ENCODE measurements at regions not wholly inside any gene's neighbourhood (a gene's known extent, or its start where the extent isn't known, plus 50 kb on each side); places are given as distances from the start of the nearest gene placed in this dataset.

- Histone ChIP-seq H3K36me3 (ENCODE audit: insufficient read depth, low read length) (no peaks in the 10 kb centered on the region), H2AFZ (ENCODE audit: low read depth, low read length) (no peak overlapping the region), H3K4me1 (ENCODE audit: insufficient read depth, low read length) (no peaks in the 10 kb centered on the region), H3K27ac (ENCODE audit: low read depth, low read length) (no peak overlapping the region), H3K9ac (ENCODE audit: low read length) (no peak overlapping the region), H3K4me3 (ENCODE audit: insufficient read depth, low read depth, low read length) (no peak overlapping the region), H4K20me1 (ENCODE audit: insufficient read depth, low read length) (no peaks in the 10 kb centered on the region), H3K9me3 (ENCODE audit: insufficient read depth, low read depth, low read length) (no peaks in the 10 kb centered on the region), H3K79me2 (ENCODE audit: insufficient read depth, low read length) (no peaks in the 10 kb centered on the region), H3K27me3 (ENCODE audit: insufficient read depth, low read length) (no peaks in the 10 kb centered on the region), H3K4me2 (ENCODE audit: low read length) (no peak overlapping the region)
- Mint-ChIP-seq H3K36me3 (ENCODE audit: low read depth, unreplicated experiment) (no peaks in the 10 kb centered on the region), H3K27ac (ENCODE audit: unreplicated experiment) (no peak overlapping the region), H3K4me3 (ENCODE audit: unreplicated experiment) (no peak overlapping the region), H3K9me3 (ENCODE audit: unreplicated experiment) (no peaks in the 10 kb centered on the region), H3K27me3 (ENCODE audit: low read depth, unreplicated experiment) (no peaks in the 10 kb centered on the region), H3K4me1 (ENCODE audit: low read depth, unreplicated experiment) (no peaks in the 10 kb centered on the region)
- no peak for TF ChIP-seq EZH2 (IDR thresholded peaks at IDR 0.05; ENCODE audit: insufficient read depth, low read length)
- TF ChIP-seq, protein P1, sequence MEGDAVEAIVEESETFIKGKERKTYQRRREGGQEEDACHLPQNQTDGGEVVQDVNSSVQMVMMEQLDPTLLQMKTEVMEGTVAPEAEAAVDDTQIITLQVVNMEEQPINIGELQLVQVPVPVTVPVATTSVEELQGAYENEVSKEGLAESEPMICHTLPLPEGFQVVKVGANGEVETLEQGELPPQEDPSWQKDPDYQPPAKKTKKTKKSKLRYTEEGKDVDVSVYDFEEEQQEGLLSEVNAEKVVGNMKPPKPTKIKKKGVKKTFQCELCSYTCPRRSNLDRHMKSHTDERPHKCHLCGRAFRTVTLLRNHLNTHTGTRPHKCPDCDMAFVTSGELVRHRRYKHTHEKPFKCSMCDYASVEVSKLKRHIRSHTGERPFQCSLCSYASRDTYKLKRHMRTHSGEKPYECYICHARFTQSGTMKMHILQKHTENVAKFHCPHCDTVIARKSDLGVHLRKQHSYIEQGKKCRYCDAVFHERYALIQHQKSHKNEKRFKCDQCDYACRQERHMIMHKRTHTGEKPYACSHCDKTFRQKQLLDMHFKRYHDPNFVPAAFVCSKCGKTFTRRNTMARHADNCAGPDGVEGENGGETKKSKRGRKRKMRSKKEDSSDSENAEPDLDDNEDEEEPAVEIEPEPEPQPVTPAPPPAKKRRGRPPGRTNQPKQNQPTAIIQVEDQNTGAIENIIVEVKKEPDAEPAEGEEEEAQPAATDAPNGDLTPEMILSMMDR (IDR thresholded peaks at IDR 0.05; ENCODE audit: insufficient read depth, low read depth, low read length), result no peak
- DNase-seq (ENCODE audit: low read depth) (no peak), FAIRE-seq (no peak)
Observed at GRCh38 chr6:93571346-93571745, 152.0 kb upstream of the EPHA7 start.

- no peak overlapping the region for H3K9ac ChIP-seq (ENCODE audit: low read length)
- no peak for TF ChIP-seq EZH2 (IDR thresholded peaks at IDR 0.05; ENCODE audit: insufficient read depth, low read length)
- TF ChIP-seq, protein P1 (IDR thresholded peaks at IDR 0.05; ENCODE audit: insufficient read depth, low read depth, low read length), result no peak
- H3K27me3 ChIP-seq (ENCODE audit: insufficient read depth, low read length), result no peaks in the 10 kb centered on the region
- Mint-ChIP-seq H3K27me3 (ENCODE audit: low read depth, unreplicated experiment) (no peaks in the 10 kb centered on the region), H3K27ac (ENCODE audit: unreplicated experiment) (no peak overlapping the region), H3K4me1 (ENCODE audit: low read depth, unreplicated experiment) (no peaks in the 10 kb centered on the region), H3K4me3 (ENCODE audit: unreplicated experiment) (no peak overlapping the region), H3K36me3 (ENCODE audit: low read depth, unreplicated experiment) (no peaks in the 10 kb centered on the region), H3K9me3 (ENCODE audit: unreplicated experiment) (peaks cover 1% of the 10 kb centered on the region)
- no peak overlapping the region for H2AFZ ChIP-seq (ENCODE audit: low read depth, low read length)
- H3K4me3 ChIP-seq (ENCODE audit: insufficient read depth, low read depth, low read length), result no peak overlapping the region
- H3K9me3 ChIP-seq (ENCODE audit: insufficient read depth, low read depth, low read length), result no peaks in the 10 kb centered on the region
- FAIRE-seq, result no peak
- H3K4me1 ChIP-seq (ENCODE audit: insufficient read depth, low read length), result no peaks in the 10 kb centered on the region
- no peak for DNase-seq (ENCODE audit: low read depth)
- H4K20me1 ChIP-seq (ENCODE audit: insufficient read depth, low read length), result no peaks in the 10 kb centered on the region
- H3K27ac ChIP-seq (ENCODE audit: low read depth, low read length), result no peak overlapping the region
- no peaks in the 10 kb centered on the region for H3K79me2 ChIP-seq (ENCODE audit: insufficient read depth, low read length)
- H3K36me3 ChIP-seq (ENCODE audit: insufficient read depth, low read length), result no peaks in the 10 kb centered on the region
- no peak overlapping the region for H3K4me2 ChIP-seq (ENCODE audit: low read length)
Observed at GRCh38 chr6:93568169-93568568, 148.8 kb upstream of the EPHA7 start.

GRCh38 chr6:93567164-93567563, 147.8 kb upstream of the EPHA7 start:
- H3K79me2 ChIP-seq (ENCODE audit: insufficient read depth, low read length), result no peaks in the 10 kb centered on the region
- H2AFZ ChIP-seq (ENCODE audit: low read depth, low read length), result no peak overlapping the region
- no peaks in the 10 kb centered on the region for H3K36me3 ChIP-seq (ENCODE audit: insufficient read depth, low read length)
- no peak overlapping the region for H3K27ac ChIP-seq (ENCODE audit: low read depth, low read length)
- TF ChIP-seq EZH2 (IDR thresholded peaks at IDR 0.05; ENCODE audit: insufficient read depth, low read length), result no peak
- TF ChIP-seq, protein P1 (IDR thresholded peaks at IDR 0.05; ENCODE audit: insufficient read depth, low read depth, low read length), result no peak
- DNase-seq (ENCODE audit: low read depth) (no peak), FAIRE-seq (no peak)
- no peak overlapping the region for H3K4me3 ChIP-seq (ENCODE audit: insufficient read depth, low read depth, low read length)
- H3K4me2 ChIP-seq (ENCODE audit: low read length), result no peak overlapping the region
- Mint-ChIP-seq H3K4me3 (ENCODE audit: unreplicated experiment) (no peak overlapping the region), H3K27ac (ENCODE audit: unreplicated experiment) (no peak overlapping the region), H3K4me1 (ENCODE audit: low read depth, unreplicated experiment) (peaks cover 2% of the 10 kb centered on the region), H3K36me3 (ENCODE audit: low read depth, unreplicated experiment) (no peaks in the 10 kb centered on the region), H3K27me3 (ENCODE audit: low read depth, unreplicated experiment) (no peaks in the 10 kb centered on the region), H3K9me3 (ENCODE audit: unreplicated experiment) (peaks cover 1% of the 10 kb centered on the region)
- no peaks in the 10 kb centered on the region for H4K20me1 ChIP-seq (ENCODE audit: insufficient read depth, low read length)
- no peaks in the 10 kb centered on the region for H3K4me1 ChIP-seq (ENCODE audit: insufficient read depth, low read length)
- H3K9me3 ChIP-seq (ENCODE audit: insufficient read depth, low read depth, low read length), result no peaks in the 10 kb centered on the region
- H3K9ac ChIP-seq (ENCODE audit: low read length), result no peak overlapping the region
- no peaks in the 10 kb centered on the region for H3K27me3 ChIP-seq (ENCODE audit: insufficient read depth, low read length)

Data from astrocyte (in vitro differentiated cells and primary cell).